GM19240 (cell line): ENCODE measurements at regions not wholly inside any gene's neighbourhood (a gene's known extent, or its start where the extent isn't known, plus 50 kb on each side); places are given as distances from the start of the nearest gene placed in this dataset.
"Not testable (repeated sequence)": the region's sequence is repeated elsewhere in the genome, so short reads cannot be mapped to it uniquely, and the experiment has no call there.

ENCODE experiments used
- DNase-seq: peaks from one replicate; pipeline ENCODE4 v3.0.0; 2011; ENCODE audit warnings: low spot score; ENCODE audit not compliant: insufficient read length

- no peak for DNase-seq
Observed at GRCh38 chr14:106107703-106108102, 581.3 kb downstream of the TMEM121 start.

DNA sequence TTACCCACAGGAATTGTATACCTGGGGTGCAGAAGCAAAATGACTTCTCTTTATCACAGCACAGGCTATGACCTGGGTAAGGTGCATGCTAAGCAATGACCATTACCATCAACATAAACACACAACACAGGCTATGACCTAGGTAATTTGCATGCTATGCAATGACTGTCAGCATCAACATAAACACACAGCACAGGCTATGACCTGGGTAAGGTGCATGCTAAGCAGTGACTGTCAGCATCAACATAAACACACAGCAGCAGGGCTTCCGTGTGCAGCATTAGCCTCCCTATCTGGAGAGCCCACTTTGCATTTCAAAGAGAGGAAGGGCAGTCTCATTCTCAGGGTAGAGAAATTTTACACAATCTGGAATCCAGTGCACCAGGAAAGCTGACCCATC lies 583.0 kb downstream of the TMEM121 start:
- no peak for DNase-seq

DNA sequence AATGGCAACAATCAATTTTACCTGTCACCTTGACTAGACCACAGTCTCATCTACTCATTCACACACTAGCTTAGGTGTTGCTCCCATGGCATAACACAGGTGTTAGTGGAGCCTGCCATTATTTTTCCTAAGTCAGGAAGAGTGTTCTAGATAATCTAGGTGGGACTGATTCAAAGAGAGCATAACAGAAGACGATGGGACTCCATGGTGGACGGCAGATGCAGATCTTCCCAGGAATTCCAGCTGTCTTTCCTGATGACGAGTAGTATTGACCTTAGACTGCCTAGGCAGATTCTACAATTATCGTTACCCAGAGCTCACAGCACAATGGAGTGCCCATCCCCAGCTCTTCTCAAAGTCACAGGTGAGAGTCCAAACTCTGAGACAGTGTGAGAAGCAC lies 589.0 kb downstream of the TMEM121 start:
- no peak for DNase-seq

GRCh38 chr14:106116339-106116930 lies 590.1 kb downstream of the TMEM121 start:
- DNase-seq = not testable (repeated sequence)

- no peak for DNase-seq
Observed at GRCh38 chr14:106120101-106120500, 593.7 kb downstream of the TMEM121 start.

- no peak for DNase-seq
Observed at GRCh38 chr14:106129274-106129673, 602.9 kb downstream of the TMEM121 start.

GRCh38 chr14:106129904-106130661 lies 603.7 kb downstream of the TMEM121 start:
- DNase-seq = not testable (repeated sequence)

DNA sequence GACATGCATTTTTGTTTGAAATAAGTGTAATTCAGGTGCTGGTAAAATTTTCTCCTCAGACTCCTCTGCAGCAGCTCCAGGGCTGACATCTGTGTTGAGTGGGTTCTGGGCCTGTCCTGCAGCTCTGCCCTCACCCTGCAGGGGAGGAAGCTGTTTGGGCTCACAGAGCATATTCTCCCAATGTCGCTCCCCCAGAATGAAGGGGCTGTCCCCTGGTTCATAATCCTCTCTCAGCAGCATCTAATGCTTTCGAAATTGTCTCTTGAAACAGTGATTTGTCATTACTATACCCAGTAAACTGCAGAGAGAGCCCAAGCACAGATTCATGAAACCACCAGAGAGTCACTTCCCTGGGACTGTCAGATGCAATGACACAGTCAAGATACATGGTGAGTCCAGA lies 606.7 kb downstream of the TMEM121 start:
- DNase-seq = not testable (repeated sequence)

- DNase-seq = no peak
Observed at GRCh38 chr14:106134886-106135285, 608.5 kb downstream of the TMEM121 start.

GRCh38 chr14:106141242-106142220 lies 615.1 kb downstream of the TMEM121 start:
- DNase-seq = no peak

GRCh38 chr14:106145731-106146130 lies 619.3 kb downstream of the TMEM121 start:
- DNase-seq = not testable (repeated sequence)

DNA sequence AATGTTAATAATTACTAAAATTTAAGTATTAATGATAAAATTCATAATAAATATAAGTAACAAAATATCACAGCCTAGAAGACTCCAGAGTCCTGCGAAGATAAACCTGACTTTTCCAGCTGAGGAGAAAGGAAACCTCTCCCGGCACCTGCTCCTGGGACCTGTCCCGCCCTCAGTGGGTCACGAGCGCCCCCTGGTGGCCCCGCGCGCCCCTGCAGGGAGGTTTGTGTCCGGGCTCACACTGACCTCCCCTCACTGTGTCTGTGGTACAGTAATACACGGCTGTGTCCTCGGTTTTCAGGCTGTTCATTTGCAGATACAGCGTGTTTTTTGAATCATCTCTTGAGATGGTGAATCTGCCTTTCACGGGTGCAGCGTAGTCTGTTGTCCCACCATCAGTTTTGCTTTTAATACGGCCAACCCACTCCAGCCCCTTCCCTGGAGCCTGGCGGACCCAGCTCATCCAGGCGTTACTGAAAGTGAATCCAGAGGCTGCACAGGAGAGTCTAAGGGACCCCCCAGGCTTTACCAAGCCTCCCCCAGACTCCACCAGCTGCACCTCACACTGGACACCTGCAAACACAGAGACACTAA lies 627.1 kb downstream of the TMEM121 start:
- DNase-seq = not testable (repeated sequence)

GRCh38 chr14:106163316-106163715 lies 636.9 kb downstream of the TMEM121 start:
- DNase-seq = no peak

- DNase-seq = not testable (repeated sequence)
Observed at GRCh38 chr14:106163812-106164211, 637.4 kb downstream of the TMEM121 start.

- no peak for DNase-seq
Observed at GRCh38 chr14:106166232-106166631, 639.8 kb downstream of the TMEM121 start.

DNA sequence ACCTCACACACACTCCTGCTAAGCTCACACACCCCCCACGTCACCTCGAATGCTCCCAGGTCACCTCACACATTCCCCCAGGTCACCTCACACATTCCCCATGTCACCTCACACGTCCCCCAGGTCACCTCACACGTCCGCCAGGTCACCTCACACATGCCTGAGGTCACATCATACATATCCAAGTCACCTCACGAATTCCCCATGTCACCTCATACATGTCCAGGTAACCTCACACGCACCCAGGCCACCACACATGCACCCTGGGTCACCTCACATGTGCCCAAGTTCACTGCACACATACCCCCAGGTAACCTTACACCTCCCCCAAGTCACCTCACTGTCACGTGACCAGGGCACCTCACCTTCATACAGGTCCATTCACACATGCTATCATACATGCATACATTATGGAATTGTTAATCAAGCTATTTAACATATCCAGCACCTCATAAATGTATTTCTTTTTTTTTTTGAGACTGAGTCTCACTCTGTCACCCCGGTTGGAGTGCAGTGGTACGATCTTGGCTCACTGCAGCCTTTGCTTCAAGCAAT lies 640.3 kb downstream of the TMEM121 start:
- no peak for DNase-seq

DNA sequence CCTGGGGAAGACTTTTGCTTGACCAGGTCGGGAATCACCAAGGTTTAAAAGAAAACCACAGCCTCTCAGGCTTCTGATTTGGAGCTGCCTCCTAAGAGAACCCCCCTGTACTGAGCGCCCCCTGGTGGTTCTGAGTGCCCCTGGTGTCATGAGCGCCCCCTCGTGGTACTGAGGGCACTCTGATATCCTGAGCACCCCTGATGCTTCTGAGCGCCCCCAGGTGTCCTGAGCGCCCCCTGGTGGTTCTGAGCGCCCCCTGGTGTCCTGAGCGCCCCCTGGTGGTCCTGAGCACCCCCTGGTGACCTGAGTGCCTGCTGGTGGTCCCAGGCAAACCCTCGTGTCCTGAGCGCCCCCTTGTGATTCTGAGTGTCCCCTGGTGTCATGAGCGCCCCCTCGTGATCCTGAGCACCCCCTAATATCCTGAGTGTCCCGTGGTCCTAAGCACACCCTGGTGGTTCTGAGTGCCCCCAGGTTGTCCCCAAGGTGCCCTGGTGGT lies 643.8 kb downstream of the TMEM121 start:
- DNase-seq = not testable (repeated sequence)

DNA sequence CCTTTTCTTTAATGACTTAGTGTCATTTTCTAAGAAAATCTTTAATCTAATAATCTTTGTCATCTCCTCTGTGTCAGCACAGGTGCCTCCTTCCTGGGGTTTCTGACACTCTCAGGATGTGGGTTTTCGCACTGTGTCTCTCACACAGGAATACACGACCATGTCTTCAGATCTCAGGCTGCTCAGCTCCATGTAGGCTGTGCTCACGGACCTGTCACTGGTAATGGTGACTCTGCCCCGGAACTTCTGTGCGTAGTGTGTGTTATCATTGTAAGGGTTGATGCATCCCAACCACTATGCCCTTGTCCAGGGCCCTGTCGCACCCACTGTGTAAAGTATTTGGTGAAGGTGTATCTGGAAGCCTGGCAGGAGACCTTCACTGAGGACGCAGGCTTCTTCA lies 647.8 kb downstream of the TMEM121 start:
- no peak for DNase-seq

GRCh38 chr14:106177266-106178246 lies 651.2 kb downstream of the TMEM121 start:
- DNase-seq = not testable (repeated sequence)

- no peak for DNase-seq
Observed at GRCh38 chr14:106179761-106180160, 653.4 kb downstream of the TMEM121 start.
